ENCODE measurements at regions not wholly inside any gene's neighbourhood (a gene's known extent, or its start where the extent isn't known, plus 50 kb on each side); places are given as distances from the start of the nearest gene placed in this dataset.
"Not testable (repeated sequence)": the region's sequence is repeated elsewhere in the genome, so short reads cannot be mapped to it uniquely, and the experiment has no call there.

DNA sequence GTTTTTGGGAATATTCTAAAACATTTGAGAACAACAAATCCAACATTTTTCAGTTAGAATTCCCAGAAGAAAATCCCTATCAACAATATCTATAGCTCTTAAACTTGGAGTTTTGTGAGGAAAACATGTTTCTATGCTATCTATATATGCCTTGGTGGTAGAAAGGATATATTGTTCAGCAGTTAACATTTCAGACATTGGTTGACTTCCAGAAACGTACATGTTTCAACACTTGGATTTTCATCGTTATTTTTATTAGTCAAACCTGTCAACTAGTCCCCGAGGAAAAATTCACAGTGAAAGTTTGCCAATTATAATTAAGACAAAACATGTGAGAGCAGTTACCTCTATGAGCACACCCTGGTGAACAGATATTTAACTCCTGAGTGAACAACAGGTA is 541.8 kb upstream of the CHD1 start:
- H3K36me3 ChIP-seq; H3K9me3 ChIP-seq; H3K27me3 ChIP-seq; H3K4me3 ChIP-seq (ENCODE audit: low read depth, low read length); H3K4me1 ChIP-seq; DNase-seq: not testable (repeated sequence)

DNA sequence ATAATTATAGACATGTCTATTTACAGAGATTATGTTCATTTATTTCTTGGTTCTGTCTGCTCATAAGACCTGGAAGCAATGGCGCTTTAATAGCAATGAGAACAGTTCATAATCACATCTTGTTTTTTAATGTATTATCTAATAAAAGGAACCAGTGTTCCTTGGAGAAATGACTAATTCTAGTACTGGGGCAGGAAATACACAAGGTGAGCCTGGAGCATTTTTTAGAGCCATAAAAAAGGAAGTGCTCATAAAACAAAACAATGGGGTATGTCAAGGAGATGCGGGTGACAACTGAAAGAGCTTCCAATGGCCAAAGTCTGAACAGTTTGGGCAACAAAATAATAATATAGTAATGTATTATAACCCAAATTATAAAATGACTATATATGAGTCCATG is 531.9 kb upstream of the CHD1 start:
- TF ChIP-seq, protein P1, sequence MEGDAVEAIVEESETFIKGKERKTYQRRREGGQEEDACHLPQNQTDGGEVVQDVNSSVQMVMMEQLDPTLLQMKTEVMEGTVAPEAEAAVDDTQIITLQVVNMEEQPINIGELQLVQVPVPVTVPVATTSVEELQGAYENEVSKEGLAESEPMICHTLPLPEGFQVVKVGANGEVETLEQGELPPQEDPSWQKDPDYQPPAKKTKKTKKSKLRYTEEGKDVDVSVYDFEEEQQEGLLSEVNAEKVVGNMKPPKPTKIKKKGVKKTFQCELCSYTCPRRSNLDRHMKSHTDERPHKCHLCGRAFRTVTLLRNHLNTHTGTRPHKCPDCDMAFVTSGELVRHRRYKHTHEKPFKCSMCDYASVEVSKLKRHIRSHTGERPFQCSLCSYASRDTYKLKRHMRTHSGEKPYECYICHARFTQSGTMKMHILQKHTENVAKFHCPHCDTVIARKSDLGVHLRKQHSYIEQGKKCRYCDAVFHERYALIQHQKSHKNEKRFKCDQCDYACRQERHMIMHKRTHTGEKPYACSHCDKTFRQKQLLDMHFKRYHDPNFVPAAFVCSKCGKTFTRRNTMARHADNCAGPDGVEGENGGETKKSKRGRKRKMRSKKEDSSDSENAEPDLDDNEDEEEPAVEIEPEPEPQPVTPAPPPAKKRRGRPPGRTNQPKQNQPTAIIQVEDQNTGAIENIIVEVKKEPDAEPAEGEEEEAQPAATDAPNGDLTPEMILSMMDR (IDR thresholded peaks at IDR 0.05; ENCODE audit: low read depth, low read length), result no peak
- no peaks in the 10 kb centered on the region for H3K4me1 ChIP-seq
- H3K27me3 ChIP-seq, result no peaks in the 10 kb centered on the region
- no peak overlapping the region for H3K4me3 ChIP-seq (ENCODE audit: low read depth, low read length)
- no peak for DNase-seq
- no peaks in the 10 kb centered on the region for H3K9me3 ChIP-seq
- no peaks in the 10 kb centered on the region for H3K36me3 ChIP-seq

GRCh38 chr5:99453196-99453595 is 524.4 kb upstream of the CHD1 start:
- no peaks in the 10 kb centered on the region for H3K9me3 ChIP-seq
- no peaks in the 10 kb centered on the region for H3K27me3 ChIP-seq
- no peak overlapping the region for H3K4me3 ChIP-seq (ENCODE audit: low read depth, low read length)
- no peaks in the 10 kb centered on the region for H3K4me1 ChIP-seq
- no peak for DNase-seq
- H3K36me3 ChIP-seq, result no peaks in the 10 kb centered on the region
- TF ChIP-seq, protein P1 (IDR thresholded peaks at IDR 0.05; ENCODE audit: low read depth, low read length), result no peak

DNA sequence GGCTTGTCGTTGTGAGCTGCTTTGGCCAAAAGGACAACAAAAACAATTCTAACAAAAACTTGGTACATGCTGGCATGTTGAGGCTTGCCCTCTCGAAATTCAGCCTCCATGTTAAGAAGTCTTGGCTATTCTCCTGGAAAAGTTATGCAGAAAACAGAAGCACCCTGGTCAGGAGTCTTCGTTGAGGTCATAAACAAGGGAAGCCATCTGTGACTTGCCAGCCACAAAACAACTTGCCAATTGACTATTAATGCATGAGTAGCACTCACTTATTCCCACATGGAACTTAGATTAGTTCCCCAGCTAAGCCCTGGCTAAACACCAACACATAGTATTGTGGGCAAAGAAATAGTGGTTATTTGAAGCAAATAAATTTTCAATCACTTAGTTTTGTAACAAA is 521.0 kb upstream of the CHD1 start:
- TF ChIP-seq, protein P1 (IDR thresholded peaks at IDR 0.05; ENCODE audit: low read depth, low read length), result no peak
- Histone ChIP-seq H3K36me3 (no peaks in the 10 kb centered on the region), H3K4me1 (no peaks in the 10 kb centered on the region), H3K4me3 (ENCODE audit: low read depth, low read length) (no peak overlapping the region), H3K9me3 (no peaks in the 10 kb centered on the region), H3K27me3 (no peaks in the 10 kb centered on the region)
- DNase-seq, result no peak

DNA sequence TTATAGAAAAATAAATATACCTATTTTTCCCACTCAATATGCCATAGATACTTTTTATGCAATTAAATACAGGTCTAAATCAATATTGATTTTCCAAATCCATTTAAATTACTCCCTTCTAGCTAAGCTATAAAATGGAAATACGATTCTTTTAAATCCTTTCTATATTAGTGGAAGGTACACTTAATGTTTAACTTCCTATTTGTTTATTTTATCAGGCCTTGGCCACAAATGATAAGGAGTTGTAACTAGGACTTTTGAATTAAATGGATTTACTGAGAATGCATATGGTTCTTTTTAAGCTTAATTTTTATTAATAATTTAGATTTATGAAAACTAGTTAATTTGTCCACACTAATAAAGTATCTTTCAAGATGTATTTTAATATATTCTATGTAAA is 517.0 kb upstream of the CHD1 start:
- Histone ChIP-seq H3K4me1 (no peaks in the 10 kb centered on the region), H3K9me3 (no peaks in the 10 kb centered on the region), H3K4me3 (ENCODE audit: low read depth, low read length) (no peak overlapping the region), H3K36me3 (no peaks in the 10 kb centered on the region), H3K27me3 (no peaks in the 10 kb centered on the region)
- DNase-seq, result no peak
- TF ChIP-seq, protein P1 (IDR thresholded peaks at IDR 0.05; ENCODE audit: low read depth, low read length), result no peak

DNA sequence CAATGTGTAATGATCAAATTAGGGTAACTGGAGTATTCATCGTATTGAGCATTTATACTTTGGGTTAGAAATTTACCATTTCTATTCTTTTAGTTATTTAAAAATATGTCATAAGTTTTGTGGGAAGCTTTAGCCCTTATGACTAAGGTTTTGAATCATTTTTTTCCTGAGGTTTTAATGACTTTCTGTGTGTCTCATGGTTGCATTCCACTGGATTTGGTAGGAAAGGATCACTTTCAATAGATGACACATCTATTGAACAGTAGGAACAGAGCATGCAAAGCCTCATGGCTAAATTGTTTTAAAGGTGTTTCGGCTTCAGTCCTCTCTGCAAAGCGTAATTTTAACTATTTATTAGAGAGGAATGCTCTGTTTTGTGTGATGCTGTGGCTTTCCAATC is 512.4 kb upstream of the CHD1 start:
- Histone ChIP-seq H3K4me3 (ENCODE audit: low read depth, low read length) (no peak overlapping the region), H3K36me3 (no peaks in the 10 kb centered on the region), H3K9me3 (no peaks in the 10 kb centered on the region), H3K4me1 (no peaks in the 10 kb centered on the region), H3K27me3 (no peaks in the 10 kb centered on the region)
- TF ChIP-seq, protein P1 (IDR thresholded peaks at IDR 0.05; ENCODE audit: low read depth, low read length), result no peak
- DNase-seq, result no peak

DNA sequence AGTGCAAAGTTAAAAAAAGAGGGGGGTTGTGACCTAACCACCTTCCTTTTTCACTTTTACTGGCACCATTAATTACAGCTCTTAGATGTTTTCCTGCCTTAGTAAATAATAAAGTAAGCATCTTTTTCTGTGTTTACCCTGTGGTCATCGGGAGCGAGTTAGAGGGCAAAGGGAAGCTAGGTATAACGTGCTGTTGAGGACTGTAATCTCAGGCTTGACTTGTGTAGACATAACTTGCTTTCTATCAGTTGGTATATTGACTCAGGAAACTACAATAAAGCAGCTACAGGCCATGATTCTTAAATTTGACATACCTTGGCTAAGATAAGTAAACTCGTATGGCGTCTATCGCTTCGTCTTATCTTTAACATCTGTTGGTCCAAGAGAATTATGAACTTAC is 509.8 kb upstream of the CHD1 start:
- H3K36me3 ChIP-seq, result no peaks in the 10 kb centered on the region
- no peaks in the 10 kb centered on the region for H3K4me1 ChIP-seq
- no peak overlapping the region for H3K4me3 ChIP-seq (ENCODE audit: low read depth, low read length)
- H3K27me3 ChIP-seq, result no peaks in the 10 kb centered on the region
- no peaks in the 10 kb centered on the region for H3K9me3 ChIP-seq
- TF ChIP-seq, protein P1 (IDR thresholded peaks at IDR 0.05; ENCODE audit: low read depth, low read length), result no peak
- DNase-seq, result no peak
